ENCODE measurements at regions not wholly inside any gene's neighbourhood (a gene's known extent, or its start where the extent isn't known, plus 50 kb on each side); places are given as distances from the start of the nearest gene placed in this dataset.
"Not testable (repeated sequence)": the region's sequence is repeated elsewhere in the genome, so short reads cannot be mapped to it uniquely, and the experiment has no call there.

DNA sequence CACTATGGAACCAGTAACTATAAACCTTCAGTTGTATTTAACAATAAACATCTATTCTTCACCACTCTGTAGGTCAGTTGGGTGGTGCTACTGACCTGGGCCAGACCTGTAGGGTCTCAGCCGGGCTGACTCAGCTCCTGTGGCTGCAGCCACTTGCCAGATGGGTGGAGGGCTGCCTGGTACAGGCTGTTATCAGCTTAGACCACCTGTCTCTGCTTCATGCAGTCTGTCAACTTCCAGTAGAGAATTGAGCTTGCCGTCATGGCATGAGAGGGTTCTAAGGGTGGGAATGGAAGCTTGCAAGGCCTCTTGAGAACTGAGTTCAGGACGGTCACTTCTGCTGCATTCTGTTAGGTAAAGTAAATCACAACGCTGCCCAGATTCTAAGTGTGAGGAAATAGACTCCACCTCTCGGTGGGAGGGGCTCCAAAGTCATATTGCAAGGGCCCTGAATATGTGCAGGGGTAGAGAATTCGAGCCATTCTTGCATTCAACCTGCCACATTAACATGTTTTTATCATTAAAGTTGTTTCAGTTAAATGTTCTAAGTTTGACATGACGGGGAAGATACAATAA, 81.5 kb upstream of the PABPC3 start:
- not testable (repeated sequence) for TF ChIP-seq POLR2A (IDR thresholded peaks at IDR 0.05); CTCF (IDR thresholded peaks at IDR 0.05 in 4 of 5, conservative IDR thresholded peaks at IDR 0.05 in 1 of 5)

All from gastrocnemius medialis (tissue), 4 donors.